ENCODE measurements at regions not wholly inside any gene's neighbourhood (a gene's known extent, or its start where the extent isn't known, plus 50 kb on each side); places are given as distances from the start of the nearest gene placed in this dataset.

GRCh38 chr6:53413326-53413725 lies 64.6 kb upstream of the ELOVL5 start:
- DNase-seq = no peak

GRCh38 chr6:53412751-53413150 lies 64.0 kb upstream of the ELOVL5 start:
- no peak for DNase-seq

- DNase-seq = no peak
Observed at GRCh38 chr6:53412021-53412715, 63.4 kb upstream of the ELOVL5 start.

GRCh38 chr6:53411451-53411850 lies 62.7 kb upstream of the ELOVL5 start:
- peak; percentile 7 for DNase-seq

- peak; percentile 39 for DNase-seq
Observed at GRCh38 chr6:53410508-53411258, 61.9 kb upstream of the ELOVL5 start.

- no peak for DNase-seq
Observed at GRCh38 chr6:53408826-53409225, 60.1 kb upstream of the ELOVL5 start.

GRCh38 chr6:53399027-53399344 lies 50.2 kb upstream of the ELOVL5 start:
- no peak for DNase-seq

- no peak for DNase-seq
Observed at GRCh38 chr6:53398247-53399026, 49.7 kb upstream of the ELOVL5 start.

All from fibroblast of skin of scalp (primary cell).